ENCODE measurements at regions not wholly inside any gene's neighbourhood (a gene's known extent, or its start where the extent isn't known, plus 50 kb on each side); places are given as distances from the start of the nearest gene placed in this dataset.

DNA sequence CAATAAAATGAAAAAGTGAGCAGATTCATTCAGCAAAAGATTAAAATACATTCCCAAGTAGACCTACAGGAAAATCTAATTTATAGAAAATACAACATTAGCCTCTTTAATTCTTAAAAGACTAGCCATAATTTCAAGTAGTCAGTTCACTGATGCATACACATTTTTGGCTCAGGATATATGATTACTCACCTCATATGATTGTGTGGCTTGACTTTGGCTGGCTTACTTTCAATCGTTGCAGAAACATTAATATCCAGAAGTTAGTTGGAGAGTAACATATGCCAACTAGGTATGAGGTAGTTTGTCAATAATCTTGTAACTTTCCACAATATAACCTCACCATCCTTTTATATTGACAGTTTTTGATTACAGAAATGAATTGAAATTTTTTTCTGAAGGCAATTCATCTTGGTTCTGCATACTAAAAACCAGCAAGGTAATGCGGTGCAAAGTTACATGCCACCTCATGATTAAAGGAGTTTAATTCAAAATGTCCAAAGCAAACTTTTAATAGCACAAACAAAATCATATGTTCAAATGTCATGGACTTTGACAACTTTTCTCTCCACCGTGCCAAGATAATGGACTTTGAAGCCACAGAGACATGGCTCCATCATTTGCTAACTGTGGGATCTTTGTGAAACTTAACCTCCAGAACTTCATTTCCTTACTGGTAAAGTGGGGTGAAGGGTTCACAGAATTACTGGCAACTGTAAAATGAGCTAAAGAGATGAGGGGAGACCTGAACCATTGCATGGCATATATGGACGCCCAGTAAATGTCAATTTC, 76.6 kb upstream of the PAM start:
- H3K4me1 ChIP-seq (ENCODE audit: insufficient read depth) = no peaks in the 10 kb centered on the region
- Mint-ChIP-seq H3K9me3 (no peaks in the 10 kb centered on the region; the same call in 2 of the 3 replicates), H3K27me3 (ENCODE audit: insufficient read depth, low read depth, poor library complexity) (no peaks in the 10 kb centered on the region), H3K4me1 (no peaks in the 10 kb centered on the region), H3K36me3 (ENCODE audit: low read depth) (no peaks in the 10 kb centered on the region), H3K4me3 (no peak overlapping the region), H3K27ac (no peak overlapping the region)
- TF ChIP-seq EZH2phosphoT487 (IDR thresholded peaks at IDR 0.05; ENCODE audit: unreplicated experiment) = no peak
- TF ChIP-seq POLR2AphosphoS5 (IDR thresholded peaks at IDR 0.05; ENCODE audit: low read depth) = no peak
- no peak for TF ChIP-seq ZNF114 (CRISPR knock-in tag; IDR thresholded peaks at IDR 0.05)
- TF ChIP-seq, protein P1, sequence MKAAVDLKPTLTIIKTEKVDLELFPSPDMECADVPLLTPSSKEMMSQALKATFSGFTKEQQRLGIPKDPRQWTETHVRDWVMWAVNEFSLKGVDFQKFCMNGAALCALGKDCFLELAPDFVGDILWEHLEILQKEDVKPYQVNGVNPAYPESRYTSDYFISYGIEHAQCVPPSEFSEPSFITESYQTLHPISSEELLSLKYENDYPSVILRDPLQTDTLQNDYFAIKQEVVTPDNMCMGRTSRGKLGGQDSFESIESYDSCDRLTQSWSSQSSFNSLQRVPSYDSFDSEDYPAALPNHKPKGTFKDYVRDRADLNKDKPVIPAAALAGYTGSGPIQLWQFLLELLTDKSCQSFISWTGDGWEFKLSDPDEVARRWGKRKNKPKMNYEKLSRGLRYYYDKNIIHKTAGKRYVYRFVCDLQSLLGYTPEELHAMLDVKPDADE (IDR thresholded peaks at IDR 0.05) = no peak
- no peak for TF ChIP-seq CTCF (conservative IDR thresholded peaks at IDR 0.05; ENCODE audit: low read depth in 2 of 2)
- TF ChIP-seq STAT1 (IDR thresholded peaks at IDR 0.05; ENCODE audit: unreplicated experiment) = no peak
- no peak for TF ChIP-seq EZH2 (IDR thresholded peaks at IDR 0.05; ENCODE audit: low read depth, unreplicated experiment)
- no peak for TF ChIP-seq ZNF331 (CRISPR knock-in tag; IDR thresholded peaks at IDR 0.05; ENCODE audit: low read depth)
- TF ChIP-seq ZNF462 (CRISPR knock-in tag; IDR thresholded peaks at IDR 0.05) = no peak
- TF ChIP-seq CREB1 (CRISPR knock-in tag; IDR thresholded peaks at IDR 0.05; ENCODE audit: low read depth) = no peak
- no peak for TF ChIP-seq REST (IDR thresholded peaks at IDR 0.05; ENCODE audit: unreplicated experiment)
- H3F3A ChIP-seq (replicated peaks; ENCODE audit: low read depth) = no peaks in the 10 kb centered on the region
- no peaks in the 10 kb centered on the region for H3K79me2 ChIP-seq (replicated peaks; ENCODE audit: insufficient read depth)
- no peak for DNase-seq (ENCODE audit: low spot score)
- H3K27me3 ChIP-seq (ENCODE audit: insufficient read depth) = no peaks in the 10 kb centered on the region
- H2AFZ ChIP-seq = no peak overlapping the region
- no peaks in the 10 kb centered on the region for H4K20me1 ChIP-seq (replicated peaks; ENCODE audit: insufficient read depth)
- no peak for ATAC-seq
- no peaks in the 10 kb centered on the region for H3K9me2 ChIP-seq (ENCODE audit: insufficient read depth)
- no peak overlapping the region for H3K4me2 ChIP-seq
- H3K36me3 ChIP-seq (ENCODE audit: insufficient read depth) = no peaks in the 10 kb centered on the region
- H3K27ac ChIP-seq (ENCODE audit: low read depth) = no peak overlapping the region
- H3K4me3 ChIP-seq = no peak overlapping the region
